Sigmoid colon (tissue), 4 donors: ENCODE measurements at regions not wholly inside any gene's neighbourhood (a gene's known extent, or its start where the extent isn't known, plus 50 kb on each side); places are given as distances from the start of the nearest gene placed in this dataset.
A peak's percentile ranks its signal among the peaks of the same experiment; 100 is the strongest.

Experiments used
- EP300 ChIP-seq, 4 donors: sonication (generic); formaldehyde crosslinking; IDR thresholded peaks; one replicate each; pipeline ENCODE4 v1.6.1; 2017; ENCODE audit warnings: antibody characterized with exemption in 4 of 4
- POLR2A ChIP-seq, 2 donors: fragments of 450-650 bp; IDR thresholded peaks; one replicate each; pipeline ENCODE4 v1.6.1; 2016; ENCODE audit warnings: antibody characterized with exemption in 2 of 2, mild to moderate bottlenecking in 2 of 2, moderate library complexity in 2 of 2
- POLR2AphosphoS5 ChIP-seq, 4 donors: sonication (generic); formaldehyde crosslinking; IDR thresholded peaks; one replicate each; pipeline ENCODE4 v1.6.1; 2017; ENCODE audit warnings: antibody characterized with exemption in 4 of 4
- TF ChIP-seq, protein P1 (sequence below), 4 experiments: fragments of 450-650 bp in 3 of 4; fragments of 200-600 bp in 1 of 4; IDR thresholded peaks; one replicate each; pipeline ENCODE4 v1.5.1; 2016 to 2019; ENCODE audit warnings: antibody characterized with exemption in 4 of 4, mild to moderate bottlenecking in 3 of 4, moderate library complexity in 2 of 4

DNA sequence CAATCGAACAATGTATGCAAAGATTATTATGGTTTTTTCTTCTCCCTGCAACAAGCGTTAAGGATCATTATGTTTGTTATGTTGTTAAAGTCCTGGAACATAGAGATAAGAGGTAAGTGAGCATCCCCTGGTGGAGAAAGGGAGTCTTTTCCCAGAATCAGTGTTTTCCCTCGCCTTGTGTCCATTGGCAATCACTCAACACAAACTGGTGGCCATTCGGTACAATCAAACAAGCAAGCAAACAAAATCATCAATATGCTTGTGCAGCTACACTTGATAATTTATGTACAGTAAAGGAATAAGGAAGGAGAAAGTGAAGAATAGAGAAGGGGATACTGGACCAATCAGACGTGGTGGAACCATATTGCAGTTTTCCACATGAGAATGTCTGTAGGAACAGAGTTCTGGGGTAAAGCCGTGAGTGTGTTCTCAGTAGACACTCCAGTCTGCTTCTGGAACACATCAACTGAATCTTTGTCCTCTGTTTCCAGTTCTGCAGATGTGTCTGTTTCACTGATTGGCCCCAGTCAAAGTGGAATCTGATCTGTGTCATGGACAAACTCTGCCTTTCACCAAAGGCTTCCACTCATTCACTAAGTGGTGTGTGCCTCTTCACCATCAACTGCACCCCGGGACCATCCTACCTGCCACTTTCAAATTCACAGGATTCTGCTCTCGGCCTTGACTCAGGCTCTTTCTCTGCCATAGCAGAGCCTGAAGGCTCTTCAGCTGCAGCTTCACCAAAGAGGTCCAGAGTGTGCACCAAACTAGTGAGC, 169.5 kb downstream of the AHSP start:
- TF ChIP-seq, protein P1, sequence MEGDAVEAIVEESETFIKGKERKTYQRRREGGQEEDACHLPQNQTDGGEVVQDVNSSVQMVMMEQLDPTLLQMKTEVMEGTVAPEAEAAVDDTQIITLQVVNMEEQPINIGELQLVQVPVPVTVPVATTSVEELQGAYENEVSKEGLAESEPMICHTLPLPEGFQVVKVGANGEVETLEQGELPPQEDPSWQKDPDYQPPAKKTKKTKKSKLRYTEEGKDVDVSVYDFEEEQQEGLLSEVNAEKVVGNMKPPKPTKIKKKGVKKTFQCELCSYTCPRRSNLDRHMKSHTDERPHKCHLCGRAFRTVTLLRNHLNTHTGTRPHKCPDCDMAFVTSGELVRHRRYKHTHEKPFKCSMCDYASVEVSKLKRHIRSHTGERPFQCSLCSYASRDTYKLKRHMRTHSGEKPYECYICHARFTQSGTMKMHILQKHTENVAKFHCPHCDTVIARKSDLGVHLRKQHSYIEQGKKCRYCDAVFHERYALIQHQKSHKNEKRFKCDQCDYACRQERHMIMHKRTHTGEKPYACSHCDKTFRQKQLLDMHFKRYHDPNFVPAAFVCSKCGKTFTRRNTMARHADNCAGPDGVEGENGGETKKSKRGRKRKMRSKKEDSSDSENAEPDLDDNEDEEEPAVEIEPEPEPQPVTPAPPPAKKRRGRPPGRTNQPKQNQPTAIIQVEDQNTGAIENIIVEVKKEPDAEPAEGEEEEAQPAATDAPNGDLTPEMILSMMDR (IDR thresholded peaks at IDR 0.05) = peak in 3 of 4 experiments; percentile 8 to 40 (median 36)
- TF ChIP-seq POLR2A (IDR thresholded peaks at IDR 0.05) (no peak), EP300 (IDR thresholded peaks at IDR 0.05) (no peak), POLR2AphosphoS5 (IDR thresholded peaks at IDR 0.05) (no peak)
